Osteoblast (primary cell): ENCODE measurements at regions not wholly inside any gene's neighbourhood (a gene's known extent, or its start where the extent isn't known, plus 50 kb on each side); places are given as distances from the start of the nearest gene placed in this dataset.
"Not testable (repeated sequence)": the region's sequence is repeated elsewhere in the genome, so short reads cannot be mapped to it uniquely, and the experiment has no call there.

Experiments
- DNase-seq: peaks from one replicate; pipeline ENCODE4 v3.0.0; 2011; ENCODE audit warnings: low spot score, mixed read lengths; ENCODE audit not compliant: insufficient read length; ENCODE audit errors: missing footprints
- H2AFZ ChIP-seq: 2 replicates; pipeline ENCODE4 v1.6.0; 2011; ENCODE audit warnings: mild to moderate bottlenecking, low read length
- H3K27ac ChIP-seq: 2 replicates; pipeline ENCODE4 v1.5.1; 2011; ENCODE audit warnings: mild to moderate bottlenecking, low read depth, low read length, moderate library complexity
- H3K27me3 ChIP-seq: 2 replicates; pipeline ENCODE4 v1.6.0; 2012; ENCODE audit warnings: mild to moderate bottlenecking, control low read depth, inconsistent platforms, low read length, moderate library complexity; ENCODE audit not compliant: insufficient read depth
- H3K36me3 ChIP-seq: 2 replicates; pipeline ENCODE4 v1.5.1; 2011; ENCODE audit warnings: mild to moderate bottlenecking, low read length, control low read depth, moderate library complexity; ENCODE audit not compliant: insufficient read depth
- H3K4me1 ChIP-seq: 2 replicates; pipeline ENCODE4 v1.5.1; 2011; ENCODE audit warnings: mild to moderate bottlenecking, low read length, control low read depth, moderate library complexity; ENCODE audit not compliant: insufficient read depth
- H3K4me2 ChIP-seq: 2 replicates; pipeline ENCODE4 v1.6.0; 2011; ENCODE audit warnings: mild to moderate bottlenecking, low read length; ENCODE audit not compliant: insufficient read depth
- H3K4me3 ChIP-seq: fragments of 200-600 bp; sonication (generic); 3 replicates; pipeline ENCODE4 v1.5.1; 2012; ENCODE audit warnings: mild to moderate bottlenecking, low read length, inconsistent platforms; ENCODE audit not compliant: insufficient read depth
- H3K79me2 ChIP-seq: 2 replicates; pipeline ENCODE4 v1.6.0; 2012; ENCODE audit warnings: mild to moderate bottlenecking, low read length, control low read depth, inconsistent platforms; ENCODE audit not compliant: insufficient read depth
- H3K9me3 ChIP-seq: 2 replicates; pipeline ENCODE4 v1.5.1; 2011; ENCODE audit warnings: low read depth, low read length, control low read depth
- H4K20me1 ChIP-seq: 2 replicates; pipeline ENCODE4 v1.6.0; 2012; ENCODE audit warnings: mild to moderate bottlenecking, low read length, control low read depth; ENCODE audit not compliant: insufficient read depth
- TF ChIP-seq, protein P1 (sequence below): IDR thresholded peaks from 2 replicates; pipeline ENCODE4 v1.5.1; 2011; ENCODE audit warnings: mild to moderate bottlenecking, low read depth, low read length, moderate library complexity; ENCODE audit errors: extremely low read depth

GRCh38 chr12:123051556-123051955 lies 71.1 kb downstream of the ARL6IP4 start:
- DNase-seq = no peak
- TF ChIP-seq, protein P1, sequence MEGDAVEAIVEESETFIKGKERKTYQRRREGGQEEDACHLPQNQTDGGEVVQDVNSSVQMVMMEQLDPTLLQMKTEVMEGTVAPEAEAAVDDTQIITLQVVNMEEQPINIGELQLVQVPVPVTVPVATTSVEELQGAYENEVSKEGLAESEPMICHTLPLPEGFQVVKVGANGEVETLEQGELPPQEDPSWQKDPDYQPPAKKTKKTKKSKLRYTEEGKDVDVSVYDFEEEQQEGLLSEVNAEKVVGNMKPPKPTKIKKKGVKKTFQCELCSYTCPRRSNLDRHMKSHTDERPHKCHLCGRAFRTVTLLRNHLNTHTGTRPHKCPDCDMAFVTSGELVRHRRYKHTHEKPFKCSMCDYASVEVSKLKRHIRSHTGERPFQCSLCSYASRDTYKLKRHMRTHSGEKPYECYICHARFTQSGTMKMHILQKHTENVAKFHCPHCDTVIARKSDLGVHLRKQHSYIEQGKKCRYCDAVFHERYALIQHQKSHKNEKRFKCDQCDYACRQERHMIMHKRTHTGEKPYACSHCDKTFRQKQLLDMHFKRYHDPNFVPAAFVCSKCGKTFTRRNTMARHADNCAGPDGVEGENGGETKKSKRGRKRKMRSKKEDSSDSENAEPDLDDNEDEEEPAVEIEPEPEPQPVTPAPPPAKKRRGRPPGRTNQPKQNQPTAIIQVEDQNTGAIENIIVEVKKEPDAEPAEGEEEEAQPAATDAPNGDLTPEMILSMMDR = no peak
- Histone ChIP-seq H3K9me3 (no peaks in the 10 kb centered on the region), H3K36me3 (no peaks in the 10 kb centered on the region), H3K4me3 (no peak overlapping the region), H2AFZ (no peak overlapping the region), H3K27ac (no peak overlapping the region), H4K20me1 (peaks cover 25% of the 10 kb centered on the region), H3K79me2 (no peaks in the 10 kb centered on the region), H3K4me2 (no peak overlapping the region), H3K27me3 (no peaks in the 10 kb centered on the region), H3K4me1 (peaks cover 17% of the 10 kb centered on the region)

DNA sequence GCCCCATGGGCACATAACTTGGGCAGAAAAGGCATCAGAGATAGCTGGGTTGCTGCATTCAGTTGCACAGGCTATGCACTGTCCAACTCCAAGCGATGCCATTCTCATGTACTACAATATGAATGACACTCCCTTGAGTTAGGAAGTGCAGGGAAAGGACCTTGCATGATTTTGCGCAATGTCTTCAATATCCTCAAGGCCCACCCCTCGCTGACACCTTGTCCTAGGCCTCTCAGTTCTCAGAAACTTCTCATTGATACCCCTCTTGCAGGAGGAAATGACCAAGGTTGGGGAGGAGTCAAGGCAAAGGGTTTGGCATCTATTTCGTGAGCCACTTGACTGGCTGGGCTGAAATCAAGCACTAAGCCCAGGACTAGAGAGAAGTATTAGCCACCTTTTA lies 70.4 kb downstream of the ARL6IP4 start:
- H2AFZ ChIP-seq = no peak overlapping the region
- DNase-seq = no peak
- H3K4me2 ChIP-seq = no peak overlapping the region
- peaks cover 13% of the 10 kb centered on the region for H3K4me1 ChIP-seq
- no peaks in the 10 kb centered on the region for H3K27me3 ChIP-seq
- H4K20me1 ChIP-seq = peaks cover 19% of the 10 kb centered on the region
- TF ChIP-seq, protein P1 = no peak
- H3K4me3 ChIP-seq = no peak overlapping the region
- H3K9me3 ChIP-seq = no peaks in the 10 kb centered on the region
- H3K36me3 ChIP-seq = no peaks in the 10 kb centered on the region
- H3K27ac ChIP-seq = no peak overlapping the region
- H3K79me2 ChIP-seq = no peaks in the 10 kb centered on the region

DNA sequence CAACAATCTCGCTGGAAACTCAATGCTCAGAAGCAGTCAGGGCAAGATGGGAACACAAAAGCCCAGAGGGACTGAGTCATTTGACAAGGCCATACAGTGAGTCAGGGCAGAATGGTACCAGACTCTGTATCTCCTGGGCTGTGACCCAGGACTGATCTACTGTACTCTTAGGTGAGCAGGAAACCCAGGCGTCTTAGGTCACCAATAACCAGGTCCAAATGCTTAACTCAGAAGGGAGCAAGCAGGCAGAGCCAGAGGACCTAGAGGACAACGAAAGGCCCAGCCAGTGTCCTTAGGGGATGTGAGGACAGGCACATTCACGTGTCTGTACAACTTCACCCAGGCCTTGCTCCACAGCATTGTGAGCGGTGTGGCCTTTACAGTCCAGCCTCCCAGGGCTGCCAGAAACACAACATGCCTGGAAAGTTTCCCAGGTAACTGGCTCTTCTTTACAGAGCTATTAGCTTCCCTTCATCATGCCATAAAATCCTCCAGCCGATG lies 69.9 kb downstream of the ARL6IP4 start:
- H3K79me2 ChIP-seq = no peaks in the 10 kb centered on the region
- no peaks in the 10 kb centered on the region for H3K9me3 ChIP-seq
- no peak overlapping the region for H3K4me2 ChIP-seq
- no peaks in the 10 kb centered on the region for H3K36me3 ChIP-seq
- H3K4me1 ChIP-seq = peaks cover 12% of the 10 kb centered on the region
- H3K27ac ChIP-seq = no peak overlapping the region
- TF ChIP-seq, protein P1 = no peak
- H4K20me1 ChIP-seq = peaks cover 17% of the 10 kb centered on the region
- DNase-seq = peak; percentile 81
- H3K27me3 ChIP-seq = no peaks in the 10 kb centered on the region
- H3K4me3 ChIP-seq = no peak overlapping the region
- H2AFZ ChIP-seq = no peak overlapping the region

GRCh38 chr12:123049398-123050240 lies 69.1 kb downstream of the ARL6IP4 start:
- H3K4me2 ChIP-seq = no peak overlapping the region
- H3K4me1 ChIP-seq = peaks cover 12% of the 10 kb centered on the region
- no peaks in the 10 kb centered on the region for H3K9me3 ChIP-seq
- TF ChIP-seq, protein P1 = no peak
- peak; percentile 8 for DNase-seq
- H3K36me3 ChIP-seq = no peaks in the 10 kb centered on the region
- no peak overlapping the region for H3K4me3 ChIP-seq
- H3K79me2 ChIP-seq = no peaks in the 10 kb centered on the region
- peaks cover 17% of the 10 kb centered on the region for H4K20me1 ChIP-seq
- H3K27ac ChIP-seq = no peak overlapping the region
- no peak overlapping the region for H2AFZ ChIP-seq
- no peaks in the 10 kb centered on the region for H3K27me3 ChIP-seq

- not testable (repeated sequence) for H3K79me2 ChIP-seq, H3K4me3 ChIP-seq, H3K27ac ChIP-seq, DNase-seq, H3K27me3 ChIP-seq, H2AFZ ChIP-seq, H3K36me3 ChIP-seq, H3K4me2 ChIP-seq, H3K9me3 ChIP-seq
- Histone ChIP-seq H4K20me1 (peaks cover 23% of the 10 kb centered on the region), H3K4me1 (peaks cover 22% of the 10 kb centered on the region)
Measured at GRCh38 chr12:123047892-123048291, 67.4 kb downstream of the ARL6IP4 start.
